ENCODE measurements at regions not wholly inside any gene's neighbourhood (a gene's known extent, or its start where the extent isn't known, plus 50 kb on each side); places are given as distances from the start of the nearest gene placed in this dataset.

- TF ChIP-seq, protein P1, sequence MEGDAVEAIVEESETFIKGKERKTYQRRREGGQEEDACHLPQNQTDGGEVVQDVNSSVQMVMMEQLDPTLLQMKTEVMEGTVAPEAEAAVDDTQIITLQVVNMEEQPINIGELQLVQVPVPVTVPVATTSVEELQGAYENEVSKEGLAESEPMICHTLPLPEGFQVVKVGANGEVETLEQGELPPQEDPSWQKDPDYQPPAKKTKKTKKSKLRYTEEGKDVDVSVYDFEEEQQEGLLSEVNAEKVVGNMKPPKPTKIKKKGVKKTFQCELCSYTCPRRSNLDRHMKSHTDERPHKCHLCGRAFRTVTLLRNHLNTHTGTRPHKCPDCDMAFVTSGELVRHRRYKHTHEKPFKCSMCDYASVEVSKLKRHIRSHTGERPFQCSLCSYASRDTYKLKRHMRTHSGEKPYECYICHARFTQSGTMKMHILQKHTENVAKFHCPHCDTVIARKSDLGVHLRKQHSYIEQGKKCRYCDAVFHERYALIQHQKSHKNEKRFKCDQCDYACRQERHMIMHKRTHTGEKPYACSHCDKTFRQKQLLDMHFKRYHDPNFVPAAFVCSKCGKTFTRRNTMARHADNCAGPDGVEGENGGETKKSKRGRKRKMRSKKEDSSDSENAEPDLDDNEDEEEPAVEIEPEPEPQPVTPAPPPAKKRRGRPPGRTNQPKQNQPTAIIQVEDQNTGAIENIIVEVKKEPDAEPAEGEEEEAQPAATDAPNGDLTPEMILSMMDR (IDR thresholded peaks at IDR 0.05; ENCODE audit: low read depth, low read length, missing input control), result no peak
- TF ChIP-seq, protein P2, sequence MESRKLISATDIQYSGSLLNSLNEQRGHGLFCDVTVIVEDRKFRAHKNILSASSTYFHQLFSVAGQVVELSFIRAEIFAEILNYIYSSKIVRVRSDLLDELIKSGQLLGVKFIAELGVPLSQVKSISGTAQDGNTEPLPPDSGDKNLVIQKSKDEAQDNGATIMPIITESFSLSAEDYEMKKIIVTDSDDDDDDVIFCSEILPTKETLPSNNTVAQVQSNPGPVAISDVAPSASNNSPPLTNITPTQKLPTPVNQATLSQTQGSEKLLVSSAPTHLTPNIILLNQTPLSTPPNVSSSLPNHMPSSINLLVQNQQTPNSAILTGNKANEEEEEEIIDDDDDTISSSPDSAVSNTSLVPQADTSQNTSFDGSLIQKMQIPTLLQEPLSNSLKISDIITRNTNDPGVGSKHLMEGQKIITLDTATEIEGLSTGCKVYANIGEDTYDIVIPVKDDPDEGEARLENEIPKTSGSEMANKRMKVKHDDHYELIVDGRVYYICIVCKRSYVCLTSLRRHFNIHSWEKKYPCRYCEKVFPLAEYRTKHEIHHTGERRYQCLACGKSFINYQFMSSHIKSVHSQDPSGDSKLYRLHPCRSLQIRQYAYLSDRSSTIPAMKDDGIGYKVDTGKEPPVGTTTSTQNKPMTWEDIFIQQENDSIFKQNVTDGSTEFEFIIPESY (IDR thresholded peaks at IDR 0.05), result no peak
- TF ChIP-seq ATF3 (IDR thresholded peaks at IDR 0.05), result no peak
Observed at GRCh38 chr21:38196036-38196435, 60.8 kb upstream of the KCNJ15 start.
